GM12865 (cell line): ENCODE measurements at regions not wholly inside any gene's neighbourhood (a gene's known extent, or its start where the extent isn't known, plus 50 kb on each side); places are given as distances from the start of the nearest gene placed in this dataset.

Source experiments
- DNase-seq: peaks from one replicate; pipeline ENCODE4 v3.0.0; 2010; ENCODE audit warnings: low read depth
- H3K4me3 ChIP-seq: 2 replicates; pipeline ENCODE4 v1.5.1; 2011; ENCODE audit warnings: mild to moderate bottlenecking, low read depth, low read length, control low read depth
- CTCF ChIP-seq: IDR thresholded peaks from 2 replicates; pipeline ENCODE4 v1.5.1; 2011; ENCODE audit warnings: low read length, control low read depth, low read depth, inconsistent platforms; ENCODE audit not compliant: insufficient read depth; ENCODE audit errors: missing control alignments

DNA sequence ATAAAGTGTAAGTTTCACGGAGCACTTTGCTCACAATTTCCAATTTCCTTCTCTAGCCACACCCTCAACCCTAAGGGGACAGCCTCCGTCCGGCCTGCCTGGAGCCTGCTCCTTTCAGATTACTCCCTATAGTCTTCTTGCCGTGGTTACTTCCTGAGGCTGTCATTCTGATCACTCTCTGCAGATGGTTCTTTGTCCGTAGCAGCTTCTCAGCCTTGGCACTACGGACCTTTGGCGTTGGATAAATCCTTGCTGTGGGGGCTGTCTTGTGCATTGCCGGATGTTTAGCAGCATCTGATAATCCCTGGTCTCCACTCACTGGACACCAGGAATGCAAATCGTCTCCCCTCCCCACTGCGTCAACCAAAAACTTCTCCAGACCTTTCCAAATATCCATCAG lies 447.5 kb upstream of the KIRREL3 start:
- DNase-seq: no peak
- no peak for TF ChIP-seq CTCF
- no peak overlapping the region for H3K4me3 ChIP-seq

- no peak for TF ChIP-seq CTCF
- no peak for DNase-seq
- no peak overlapping the region for H3K4me3 ChIP-seq
Measured at GRCh38 chr11:127445476-127445875, 444.9 kb upstream of the KIRREL3 start.

DNA sequence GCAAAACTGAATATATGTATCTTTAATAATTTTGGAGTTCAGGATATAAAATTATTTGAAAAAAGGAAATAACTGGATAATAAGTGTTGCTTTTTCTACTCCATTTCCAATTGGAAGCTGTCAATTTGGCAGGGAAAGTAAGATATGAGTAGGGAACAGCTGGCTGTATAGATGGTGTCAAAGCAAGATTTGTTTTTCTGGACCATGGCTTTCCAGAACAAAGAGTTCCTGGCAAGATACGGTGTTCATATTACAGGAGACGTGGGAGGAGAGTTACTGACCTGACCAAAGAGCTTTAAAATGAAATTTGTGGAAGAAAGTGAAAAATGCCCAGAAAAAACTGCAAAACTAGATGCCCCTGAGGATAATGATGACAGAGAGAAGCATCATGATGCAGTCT lies 442.7 kb upstream of the KIRREL3 start:
- DNase-seq: no peak
- H3K4me3 ChIP-seq: no peak overlapping the region
- no peak for TF ChIP-seq CTCF

DNA sequence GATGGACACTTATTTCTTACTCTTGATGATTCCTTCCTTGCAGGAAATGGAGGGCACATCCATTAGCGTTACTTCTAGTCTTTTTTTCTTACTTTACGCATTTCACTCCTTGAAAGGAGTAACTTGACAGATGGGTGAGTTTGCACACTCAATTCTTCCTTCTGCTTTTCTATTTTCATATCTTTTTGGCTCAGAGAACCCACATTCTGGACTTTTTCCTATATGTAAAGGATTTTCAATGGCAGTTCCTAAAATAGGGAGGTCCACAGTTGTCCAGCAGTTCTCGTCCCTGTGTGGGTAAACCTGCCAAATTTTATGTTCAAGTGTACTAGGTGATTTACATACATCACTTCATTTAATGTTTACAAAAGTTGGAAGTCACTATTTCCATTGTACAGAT lies 440.0 kb upstream of the KIRREL3 start:
- H3K4me3 ChIP-seq: no peak overlapping the region
- no peak for TF ChIP-seq CTCF
- DNase-seq: no peak

DNA sequence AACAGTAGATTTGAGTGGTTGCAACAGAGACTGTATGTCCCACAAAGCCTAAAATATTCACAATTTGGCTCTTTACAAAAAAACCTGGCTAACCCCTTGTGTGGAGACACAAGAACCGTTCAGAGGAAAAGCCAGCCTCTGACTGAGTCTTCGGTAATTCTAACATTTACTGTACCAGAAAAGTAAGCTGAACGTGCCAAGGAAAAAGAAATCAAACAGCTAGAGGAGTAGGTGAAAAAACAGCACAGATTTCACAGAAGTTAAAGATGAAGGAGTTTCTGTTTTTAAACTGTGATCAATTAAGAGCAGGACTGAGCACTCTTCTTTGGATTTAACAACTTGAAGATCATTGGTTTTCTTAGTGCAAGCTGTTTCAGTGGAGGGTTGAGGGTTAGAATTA lies 424.7 kb upstream of the KIRREL3 start:
- DNase-seq: no peak
- H3K4me3 ChIP-seq: no peak overlapping the region
- TF ChIP-seq CTCF: no peak

DNA sequence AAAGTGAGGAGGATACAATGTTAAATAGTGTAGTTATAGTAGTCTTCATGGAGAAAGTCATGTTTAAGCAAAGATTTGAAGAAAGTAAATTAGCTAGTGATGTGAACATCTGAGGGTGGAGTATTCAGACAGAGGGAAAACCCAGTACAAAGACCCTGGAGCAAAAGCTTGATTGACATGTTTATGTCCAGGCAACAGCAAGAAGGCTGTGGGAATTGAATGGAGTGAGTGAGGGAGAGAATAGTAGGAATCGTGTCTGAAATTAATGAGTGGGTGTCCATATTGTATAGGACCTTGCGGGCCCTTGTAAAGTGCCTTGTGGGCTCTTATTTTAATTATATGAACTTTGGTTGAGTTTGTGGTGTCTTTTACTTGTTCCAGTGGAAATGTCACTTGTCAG lies 424.1 kb upstream of the KIRREL3 start:
- no peak overlapping the region for H3K4me3 ChIP-seq
- TF ChIP-seq CTCF: no peak
- no peak for DNase-seq

DNA sequence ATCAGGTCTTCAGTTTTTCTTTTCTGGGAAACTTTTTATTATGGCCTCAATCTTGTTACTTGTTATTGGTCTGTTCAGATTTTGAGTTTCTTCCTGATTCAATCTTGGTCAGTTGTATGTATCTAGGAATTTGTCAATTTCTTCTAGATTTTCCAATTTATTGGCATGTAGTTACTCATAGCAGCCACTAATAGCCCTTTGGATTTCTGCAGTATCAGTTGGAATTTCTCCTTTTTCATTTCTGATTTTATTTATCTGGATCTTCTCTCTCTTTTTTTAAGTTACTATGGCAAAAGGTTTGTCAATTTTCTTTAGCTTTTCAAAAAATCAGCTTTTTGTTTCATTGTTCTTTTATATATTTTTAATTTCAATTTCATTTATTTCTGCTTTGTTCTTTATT lies 419.6 kb upstream of the KIRREL3 start:
- no peak for TF ChIP-seq CTCF
- DNase-seq: no peak
- no peak overlapping the region for H3K4me3 ChIP-seq
